AG04450 (cell line): ENCODE measurements at regions not wholly inside any gene's neighbourhood (a gene's known extent, or its start where the extent isn't known, plus 50 kb on each side); places are given as distances from the start of the nearest gene placed in this dataset.
A peak's percentile ranks its signal among the peaks of the same experiment; 100 is the strongest.

Experiments
- CTCF ChIA-PET: fragments of 300-600, 350-600 bp; formaldehyde crosslinking; extraction: SDS; loops from one replicate; lab custom pipeline; 2022; ENCODE audit warnings: antibody characterized with exemption, inconsistent platforms; lab: Charles Lee
- POLR2A ChIA-PET: fragments of 350-600 bp; formaldehyde crosslinking; extraction: SDS; loops from one replicate; lab custom pipeline; 2021; ENCODE audit warnings: antibody characterized with exemption, inconsistent platforms; lab: Yijun Ruan, JAX
- DNase-seq: peaks from one replicate; pipeline ENCODE4 v3.0.0-alpha.2; 2011; ENCODE audit warnings: low read depth, low spot score
- H3K27ac ChIP-seq: one replicate; pipeline ENCODE4 v1.5.1; 2012; ENCODE audit warnings: low read depth, low read length, control low read depth
- H3K27me3 ChIP-seq: one replicate; pipeline ENCODE4 v1.6.0; 2012; ENCODE audit warnings: low read length; ENCODE audit not compliant: control insufficient read depth, insufficient read depth
- H3K4me3 ChIP-seq: 2 replicates; pipeline ENCODE4 v1.5.1; 2011; ENCODE audit warnings: mild to moderate bottlenecking, low read depth, low read length, control low read depth
- H3K9me3 ChIP-seq: 2 replicates; pipeline ENCODE4 v1.5.1; 2012; ENCODE audit warnings: low read length; ENCODE audit not compliant: control insufficient read depth, insufficient read depth
- CTCF ChIP-seq: IDR thresholded peaks from 2 replicates; pipeline ENCODE4 v1.5.1; 2011; ENCODE audit warnings: low read depth, low read length, control low read depth, inconsistent platforms

GRCh38 chr1:50346621-50347020, 76.6 kb downstream of the DMRTA2 start:
- DNase-seq, result no peak
- no peak overlapping the region for H3K4me3 ChIP-seq
- H3K27me3 ChIP-seq, result peaks cover 2% of the 10 kb centered on the region
- TF ChIP-seq CTCF, result no peak
- H3K27ac ChIP-seq, result no peak overlapping the region
- POLR2A ChIA-PET, result no interaction called here
- no peaks in the 10 kb centered on the region for H3K9me3 ChIP-seq
- CTCF ChIA-PET, result interaction anchor here (1.3 to 1.5 kb wide), 2 partner anchors 13 to 260 kb away, joined by 3 to 8 read pairs; no protein-coding TSS in a partner anchor

- DNase-seq, result no peak
- Histone ChIP-seq H3K4me3 (no peak overlapping the region), H3K27ac (no peak overlapping the region), H3K27me3 (no peaks in the 10 kb centered on the region), H3K9me3 (no peaks in the 10 kb centered on the region)
- ChIA-PET POLR2A (no interaction called here), CTCF (interaction anchor here (0.6 to 4.5 kb wide), 3 partner anchors 10 to 1665 kb away, joined by 3 to 32 read pairs (median 5); no protein-coding TSS in a partner anchor)
- no peak for TF ChIP-seq CTCF
Observed at GRCh38 chr1:50343323-50343722, 79.9 kb downstream of the DMRTA2 start.

GRCh38 chr1:50342525-50342924, 80.7 kb downstream of the DMRTA2 start:
- no peak overlapping the region for H3K27ac ChIP-seq
- no peak overlapping the region for H3K4me3 ChIP-seq
- POLR2A ChIA-PET, result no interaction called here
- no peak for TF ChIP-seq CTCF
- no peak for DNase-seq
- no peaks in the 10 kb centered on the region for H3K9me3 ChIP-seq
- no peaks in the 10 kb centered on the region for H3K27me3 ChIP-seq
- CTCF ChIA-PET, result interaction anchor here (4.5 kb wide), 1 partner anchor 9 kb away, joined by 32 read pairs; no protein-coding TSS in a partner anchor

GRCh38 chr1:50335036-50335435, 88.2 kb downstream of the DMRTA2 start:
- TF ChIP-seq CTCF, result no peak
- POLR2A ChIA-PET, result no interaction called here
- DNase-seq, result no peak
- H3K27ac ChIP-seq, result no peak overlapping the region
- CTCF ChIA-PET, result no interaction called here
- H3K9me3 ChIP-seq, result no peaks in the 10 kb centered on the region
- H3K27me3 ChIP-seq, result peaks cover 17% of the 10 kb centered on the region
- no peak overlapping the region for H3K4me3 ChIP-seq

- CTCF ChIA-PET, result interaction anchor here (0.5 to 2.6 kb wide), 15 partner anchors 10 to 1713 kb away, joined by 3 to 32 read pairs (median 4); no protein-coding TSS in a partner anchor
- Histone ChIP-seq H3K27me3 (peaks cover 17% of the 10 kb centered on the region), H3K27ac (no peak overlapping the region), H3K4me3 (peak overlapping the region; percentile 46), H3K9me3 (no peaks in the 10 kb centered on the region)
- DNase-seq, result no peak
- TF ChIP-seq CTCF, result peak; percentile 54
- POLR2A ChIA-PET, result no interaction called here
Observed at GRCh38 chr1:50333595-50333974, 89.7 kb downstream of the DMRTA2 start.
